H1 (cell line): ENCODE measurements at regions not wholly inside any gene's neighbourhood (a gene's known extent, or its start where the extent isn't known, plus 50 kb on each side); places are given as distances from the start of the nearest gene placed in this dataset.

Experiments
- CTCF ChIA-PET: fragments of 300-600 bp; sonication (Branson Sonifier 250); formaldehyde crosslinking; loops from one replicate; lab custom pipeline; 2021; ENCODE audit not compliant: partially characterized antibody; lab: Charles Lee
- POLR2A ChIA-PET: fragments of 300-600 bp; sonication (Branson Sonifier 250); formaldehyde crosslinking; loops from one replicate; lab custom pipeline; 2021; ENCODE audit warnings: inconsistent platforms; ENCODE audit not compliant: partially characterized antibody; lab: Charles Lee
- DNase-seq, 2 experiments: peaks; one replicate each; pipeline versions ENCODE4 v3.0.0 to v3.0.0-alpha.2; 2010 to 2022; ENCODE audit warnings: low spot score in 2 of 2, low read depth in 1 of 2, mixed read lengths in 1 of 2
- FAIRE-seq: peaks from 2 replicates; lab custom pipeline; 2011; peaks lifted over from hg19 to GRCh38; lab: Jason Lieb, UNC
- H2AFZ ChIP-seq: 2 replicates; pipeline ENCODE4 v1.8.1; 2012; ENCODE audit warnings: low read length, inconsistent platforms
- H2AK5ac ChIP-seq: 2 replicates; pipeline ENCODE4 v1.6.1; 2013; ENCODE audit warnings: low read depth, low read length
- H2BK120ac ChIP-seq: replicated peaks from 2 replicates; pipeline ENCODE3; 2013; ENCODE audit warnings: low read depth, low read length, inconsistent platforms
- H2BK12ac ChIP-seq: 2 replicates; pipeline ENCODE4 v1.6.1; 2013; ENCODE audit warnings: low read depth, low read length
- H2BK15ac ChIP-seq: 2 replicates; pipeline ENCODE4 v1.6.1; 2013; ENCODE audit warnings: low read length
- H2BK20ac ChIP-seq: 2 replicates; pipeline ENCODE4 v1.6.1; 2013; ENCODE audit warnings: low read length
- H2BK5ac ChIP-seq: 2 replicates; pipeline ENCODE4 v1.6.1; 2013; ENCODE audit warnings: low read depth, low read length
- H3K14ac ChIP-seq: 2 replicates; pipeline ENCODE4 v1.6.1; 2013; ENCODE audit warnings: inconsistent platforms; ENCODE audit not compliant: insufficient read length
- H3K18ac ChIP-seq: 2 replicates; pipeline ENCODE4 v1.6.1; 2013; ENCODE audit warnings: low read length; ENCODE audit errors: extremely low read depth
- H3K23ac ChIP-seq: 2 replicates; pipeline ENCODE4 v1.6.1; 2013; ENCODE audit warnings: inconsistent platforms; ENCODE audit not compliant: insufficient read length
- H3K23me2 ChIP-seq: 2 replicates; pipeline ENCODE4 v1.6.1; 2013; ENCODE audit warnings: low read depth, low read length
- H3K27ac ChIP-seq: 2 replicates; pipeline ENCODE4 v1.6.1; 2011; ENCODE audit warnings: low read depth, low read length, inconsistent platforms
- H3K27me3 ChIP-seq, 4 experiments: replicated peaks in 1 of 4; 1 replicate in 1 of 4; 2 replicates in 3 of 4; pipeline versions ENCODE4 v1.6.1 to v1.8.1; 2011 to 2013; ENCODE audit warnings: low read length in 3 of 4, mild to moderate bottlenecking in 3 of 4, inconsistent platforms in 2 of 4, mixed read lengths in 2 of 4, moderate library complexity in 1 of 4; ENCODE audit not compliant: control insufficient read depth in 3 of 4, insufficient read depth in 3 of 4; ENCODE audit errors: extremely low read depth in 1 of 4
- H3K36me3 ChIP-seq, 4 experiments: 2 replicates each; pipeline versions ENCODE4 v1.6.1 to v1.8.1; 2011 to 2013; ENCODE audit warnings: mild to moderate bottlenecking in 4 of 4, low read length in 3 of 4, moderate library complexity in 2 of 4, control low read depth in 1 of 4, inconsistent platforms in 1 of 4; ENCODE audit not compliant: insufficient read depth in 4 of 4, control insufficient read depth in 2 of 4
- H3K4ac ChIP-seq: replicated peaks from 2 replicates; pipeline ENCODE3; 2013; ENCODE audit warnings: low read length, low read depth, mixed read lengths, inconsistent platforms; ENCODE audit not compliant: insufficient read length
- H3K4me1 ChIP-seq, 4 experiments: replicated peaks in 1 of 4; 1 replicate in 1 of 4; 2 replicates in 3 of 4; pipeline versions ENCODE4 v1.6.1 to v1.8.1; 2011 to 2013; ENCODE audit warnings: low read length in 3 of 4, inconsistent platforms in 2 of 4, mixed read lengths in 1 of 4; ENCODE audit not compliant: insufficient read depth in 4 of 4, control insufficient read depth in 3 of 4
- H3K4me2 ChIP-seq, 2 experiments: 2 replicates each; pipeline versions ENCODE4 v1.6.1 to v1.8.1; 2011 to 2013; ENCODE audit warnings: low read depth in 2 of 2, low read length in 2 of 2, control low read depth in 1 of 2, inconsistent platforms in 1 of 2, mild to moderate bottlenecking in 1 of 2; ENCODE audit not compliant: insufficient read depth in 1 of 2
- H3K4me3 ChIP-seq, 4 experiments: fragments of 200-600, 300-600 bp in 1 of 4; sonication (generic), shearing (Covaris generic), sonication (Bioruptor Twin) in 1 of 4; 2 replicates each; pipeline versions ENCODE4 v1.5.1 to v1.8.1; 2011 to 2016; ENCODE audit warnings: low read length in 4 of 4, low read depth in 3 of 4, control low read depth in 2 of 4, inconsistent platforms in 2 of 4, mild to moderate bottlenecking in 2 of 4, mixed read lengths in 1 of 4, moderate library complexity in 1 of 4; ENCODE audit not compliant: insufficient read depth in 2 of 4; ENCODE audit errors: extremely low read depth in 1 of 4
- H3K56ac ChIP-seq: replicated peaks from 2 replicates; pipeline ENCODE3; 2013; ENCODE audit warnings: low read depth, mild to moderate bottlenecking, mixed read lengths, low read length, inconsistent platforms; ENCODE audit not compliant: insufficient read length
- H3K79me1 ChIP-seq: 2 replicates; pipeline ENCODE4 v1.6.1; 2013; ENCODE audit warnings: low read depth, low read length, control low read depth
- H3K79me2 ChIP-seq, 2 experiments: 2 replicates each; pipeline versions ENCODE4 v1.6.1 to v1.8.1; 2012 to 2013; ENCODE audit warnings: low read length in 2 of 2, mild to moderate bottlenecking in 2 of 2, inconsistent platforms in 1 of 2; ENCODE audit not compliant: insufficient read depth in 2 of 2, control insufficient read depth in 1 of 2
- H3K9ac ChIP-seq, 4 experiments: replicated peaks in 1 of 4; 1 replicate in 1 of 4; 2 replicates in 3 of 4; pipeline versions ENCODE4 v1.6.1 to v1.8.1; 2011 to 2013; ENCODE audit warnings: low read depth in 3 of 4, low read length in 3 of 4, control low read depth in 2 of 4, mild to moderate bottlenecking in 2 of 4, moderate library complexity in 2 of 4, inconsistent platforms in 1 of 4; ENCODE audit errors: extremely low read depth in 1 of 4
- H3K9me3 ChIP-seq, 2 experiments: 2 replicates each; pipeline versions ENCODE4 v1.6.1 to v1.8.1; 2012 to 2013; ENCODE audit warnings: mild to moderate bottlenecking in 2 of 2, moderate library complexity in 2 of 2, control low read depth in 1 of 2, inconsistent platforms in 1 of 2, low read depth in 1 of 2, low read length in 1 of 2, mixed read lengths in 1 of 2; ENCODE audit not compliant: insufficient read depth in 2 of 2
- H4K20me1 ChIP-seq, 2 experiments: replicated peaks in 1 of 2; 2 replicates each; pipeline versions ENCODE3 to v1.8.1; 2011 to 2013; ENCODE audit warnings: inconsistent platforms in 2 of 2, low read length in 2 of 2, mild to moderate bottlenecking in 1 of 2; ENCODE audit not compliant: insufficient read depth in 2 of 2, control insufficient read depth in 1 of 2
- H4K5ac ChIP-seq: 2 replicates; pipeline ENCODE4 v1.6.1; 2013; ENCODE audit warnings: low read length, low read depth, mixed read lengths, inconsistent platforms; ENCODE audit not compliant: insufficient read length
- H4K8ac ChIP-seq: 2 replicates; pipeline ENCODE4 v1.8.0; 2013; ENCODE audit warnings: mild to moderate bottlenecking, moderate library complexity, low read length, inconsistent platforms; ENCODE audit not compliant: insufficient read depth; ENCODE audit errors: extremely low read depth
- H4K91ac ChIP-seq: replicated peaks from 2 replicates; pipeline ENCODE3; 2013; ENCODE audit warnings: low read length, mixed read lengths, inconsistent platforms; ENCODE audit not compliant: insufficient read length
- BCL11A ChIP-seq, 2 experiments: IDR thresholded peaks; one replicate each; pipeline ENCODE4 v1.6.1; 2011; ENCODE audit warnings: low read depth in 2 of 2, low read length in 2 of 2, mild to moderate bottlenecking in 2 of 2
- BRCA1 ChIP-seq: IDR thresholded peaks from 2 replicates; pipeline ENCODE4 v1.6.1; 2012; ENCODE audit warnings: low read depth, low read length, improper control_type of control experiment
- CTBP2 ChIP-seq: IDR thresholded peaks from 2 replicates; pipeline ENCODE4 v1.7.0; 2011; ENCODE audit warnings: borderline replicate concordance, mild to moderate bottlenecking, moderate library complexity, mixed read lengths, low read length; ENCODE audit not compliant: insufficient read depth, insufficient read length
- EGR1 ChIP-seq: IDR thresholded peaks from 2 replicates; pipeline ENCODE4 v1.6.1; 2011; ENCODE audit warnings: low read depth, low read length, borderline replicate concordance
- JUN ChIP-seq: IDR thresholded peaks from 2 replicates; pipeline ENCODE4 v1.6.1; 2011; ENCODE audit warnings: low read depth, mild to moderate bottlenecking, improper control_type of control experiment, low read length
- KDM1A ChIP-seq: fragments of 200-600, 300-600 bp; sonication (generic); IDR thresholded peaks from 2 replicates; pipeline ENCODE4 v1.7.1; 2016; ENCODE audit warnings: mild to moderate bottlenecking, low read length, borderline replicate concordance
- RAD21 ChIP-seq, 2 experiments: IDR thresholded peaks in 1 of 2; conservative IDR thresholded peaks in 1 of 2; 2 replicates each; pipeline ENCODE4 v1.6.1; 2011; ENCODE audit warnings: low read depth in 2 of 2, low read length in 2 of 2, improper control_type of control experiment in 1 of 2, inconsistent platforms in 1 of 2, mild to moderate bottlenecking in 1 of 2, moderate library complexity in 1 of 2
- SIN3A ChIP-seq, 2 experiments: IDR thresholded peaks in 1 of 2; conservative IDR thresholded peaks in 1 of 2; 2 replicates each; pipeline ENCODE4 v1.6.1; 2011 to 2012; ENCODE audit warnings: low read length in 2 of 2, improper control_type of control experiment in 1 of 2, low read depth in 1 of 2, mild to moderate bottlenecking in 1 of 2
- SP2 ChIP-seq: IDR thresholded peaks from 2 replicates; pipeline ENCODE4 v1.6.1; 2012; ENCODE audit warnings: mild to moderate bottlenecking, low read length, inconsistent platforms
- SRF ChIP-seq: IDR thresholded peaks from 2 replicates; pipeline ENCODE4 v1.6.1; 2011; ENCODE audit warnings: mild to moderate bottlenecking, low read depth, low read length, moderate library complexity
- SUZ12 ChIP-seq: fragments of 200-600 bp; sonication (generic); IDR thresholded peaks from 2 replicates; pipeline ENCODE4 v1.6.1; 2012; ENCODE audit warnings: mild to moderate bottlenecking, inconsistent platforms, low read length, moderate library complexity, mixed read lengths
- USF2 ChIP-seq: IDR thresholded peaks from 2 replicates; pipeline ENCODE4 v1.6.1; 2011; ENCODE audit warnings: low read length, improper control_type of control experiment
- YY1 ChIP-seq: IDR thresholded peaks from 2 replicates; pipeline ENCODE4 v1.6.1; 2011; ENCODE audit warnings: low read depth, mild to moderate bottlenecking, low read length
- WGBS, 2 experiments: shearing (Covaris generic) in 1 of 2; methylation state at CpG; one replicate each; pipeline versions ENCODE4 v1.1.6 to v1.1.7; 2013 to 2015; ENCODE audit warnings: low lambda C conversion rate in 2 of 2, mixed read lengths in 2 of 2, inconsistent platforms in 1 of 2, low coverage in 1 of 2, missing lambda C conversion rate in 1 of 2; ENCODE audit not compliant: insufficient replicate concordance in 2 of 2, insufficient coverage in 1 of 2, insufficient read length in 1 of 2; ENCODE audit errors: extremely low coverage in 1 of 2, missing lambda C conversion rate in 1 of 2; 5-methylcytosine and 5-hydroxymethylcytosine counted together

DNA sequence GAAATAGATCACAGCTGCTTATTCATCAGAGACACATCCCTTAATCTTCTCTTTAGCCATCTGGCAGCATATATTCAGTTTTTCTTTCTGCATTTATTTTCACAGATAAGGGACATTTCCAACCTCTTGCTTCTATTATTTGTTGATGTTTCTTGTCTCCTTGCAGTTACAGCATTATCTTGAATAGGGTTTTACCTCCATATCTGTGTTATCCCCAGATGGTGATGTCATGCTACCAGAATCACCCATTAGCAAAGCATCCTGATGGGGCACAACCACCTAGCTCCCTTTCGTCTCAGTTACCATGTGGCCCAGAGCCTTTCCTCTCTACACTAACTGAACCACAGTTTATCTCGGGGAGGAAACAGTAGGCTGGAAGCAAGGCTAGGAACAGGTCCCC lies 483.9 kb downstream of the FOXO1 start:
- Histone ChIP-seq H2BK12ac (no peak overlapping the region), H2BK120ac (no peak overlapping the region), H3K9me3 (no peaks in the 10 kb centered on the region), H2AFZ (no peak overlapping the region), H3K4me1 (peaks cover 0 to 3% (median 2%) of the 10 kb centered on the region in 4 experiments; a peak in 1 of 7 replicates), H3K18ac (no peak overlapping the region), H3K27ac (no peak overlapping the region), H3K4me2 (no peak overlapping the region), H3K36me3 (no peaks in the 10 kb centered on the region), H3K56ac (no peak overlapping the region), H3K9ac (no peak overlapping the region), H3K79me2 (no peaks in the 10 kb centered on the region), H3K23ac (no peak overlapping the region), H3K14ac (no peak overlapping the region), H4K5ac (no peak overlapping the region), H3K4me3 (no peak overlapping the region), H3K79me1 (no peaks in the 10 kb centered on the region), H2AK5ac (no peak overlapping the region), H4K20me1 (no peaks in the 10 kb centered on the region), H4K8ac (no peak overlapping the region), H2BK20ac (no peak overlapping the region), H4K91ac (no peak overlapping the region), H3K4ac (no peak overlapping the region), H2BK15ac (no peak overlapping the region), H3K23me2 (no peaks in the 10 kb centered on the region), H2BK5ac (no peak overlapping the region), H3K27me3 (peaks cover 0 to 8% (median 3%) of the 10 kb centered on the region in 4 experiments; a peak in 3 of 7 replicates)
- 82% methylated on average over 2 of the region's 2 CpGs; no CpG with 5 or more reads in 1 of the 2 experiments for WGBS, 2 experiments
- FAIRE-seq (no peak), DNase-seq (no peak)
- ChIA-PET CTCF (no interaction called here), POLR2A (no interaction called here)
- TF ChIP-seq KDM1A (no peak), USF2 (no peak), SIN3A (conservative IDR thresholded peaks at IDR 0.05 in 1 of 2, IDR thresholded peaks at IDR 0.05 in 1 of 2; ENCODE audit: low read depth in 1 of 2, low read length in 2 of 2) (no peak), YY1 (no peak), RAD21 (IDR thresholded peaks at IDR 0.05 in 1 of 2, conservative IDR thresholded peaks at IDR 0.05 in 1 of 2; ENCODE audit: low read depth in 2 of 2, low read length in 2 of 2) (no peak), EGR1 (no peak), SP2 (no peak), CTBP2 (no peak), SRF (no peak), SUZ12 (no peak), BCL11A (IDR thresholded peaks at IDR 0.05; ENCODE audit: low read depth in 2 of 2, low read length in 2 of 2) (no peak), BRCA1 (no peak), JUN (no peak)
